ENCODE measurements at regions not wholly inside any gene's neighbourhood (a gene's known extent, or its start where the extent isn't known, plus 50 kb on each side); places are given as distances from the start of the nearest gene placed in this dataset.

DNA sequence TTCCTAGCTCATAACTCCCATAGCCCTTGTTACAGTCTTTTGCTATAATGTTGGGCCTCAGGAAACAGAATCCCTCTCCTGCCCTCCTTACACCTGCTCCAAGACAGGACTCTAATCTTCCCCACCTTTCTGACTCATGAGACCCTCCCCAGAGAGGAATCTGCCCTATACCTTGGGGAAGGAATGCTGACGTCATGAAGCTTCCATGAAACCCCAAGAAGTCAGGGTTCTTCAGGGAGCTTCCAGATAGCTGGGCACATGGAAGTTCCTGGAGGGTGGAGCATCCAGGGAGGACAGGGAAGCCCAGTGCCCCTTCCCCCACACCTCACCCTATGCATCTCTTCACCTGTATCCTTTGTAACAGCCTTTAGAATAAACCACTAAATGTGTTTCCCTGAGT is 285.7 kb downstream of the SOX9 start:
- no peaks in the 10 kb centered on the region for H3K36me3 ChIP-seq
- H3K27ac ChIP-seq: no peak overlapping the region

GRCh38 chr17:72407336-72407909 is 286.6 kb downstream of the SOX9 start:
- intact Hi-C loops (cut with DNase I): no loop called here
- H3K4me1 ChIP-seq: peaks cover 0 to 12% (median 7%) of the 10 kb centered on the region in 12 donors
- 10 to 29% (median 16%) methylated on average over 5 of the region's 5 CpGs for WGBS, 4 donors
- no peak overlapping the region for H3K27ac ChIP-seq
- TF ChIP-seq POLR2A (IDR thresholded peaks at IDR 0.05) (no peak), CTCF (IDR thresholded peaks at IDR 0.05) (no peak)
- H3K4me3 ChIP-seq: no peak overlapping the region
- DNase-seq (peak in 4 of 5 donors; percentile 33 to 67 (median 50)), ATAC-seq (peak; percentile 55 to 92 (median 77))
- H3K27me3 ChIP-seq: no peaks in the 10 kb centered on the region
- H3K36me3 ChIP-seq: no peaks in the 10 kb centered on the region
- H3K9me3 ChIP-seq: no peaks in the 10 kb centered on the region

More for the DNA sequence above, 285.7 kb downstream of the SOX9 start:
- intact Hi-C loops (cut with DNase I): no loop called here
- TF ChIP-seq CTCF (IDR thresholded peaks at IDR 0.05) (no peak), POLR2A (IDR thresholded peaks at IDR 0.05) (no peak)
- no peaks in the 10 kb centered on the region for H3K27me3 ChIP-seq
- H3K4me3 ChIP-seq: no peak overlapping the region
- ATAC-seq: no peak
- no peak for DNase-seq
- WGBS, 4 donors: 72 to 100% (median 86%) methylated on average over 1 of the region's 1 CpG
- H3K4me1 ChIP-seq: peaks cover 0 to 12% (median 7%) of the 10 kb centered on the region in 12 donors
- H3K9me3 ChIP-seq: no peaks in the 10 kb centered on the region

DNA sequence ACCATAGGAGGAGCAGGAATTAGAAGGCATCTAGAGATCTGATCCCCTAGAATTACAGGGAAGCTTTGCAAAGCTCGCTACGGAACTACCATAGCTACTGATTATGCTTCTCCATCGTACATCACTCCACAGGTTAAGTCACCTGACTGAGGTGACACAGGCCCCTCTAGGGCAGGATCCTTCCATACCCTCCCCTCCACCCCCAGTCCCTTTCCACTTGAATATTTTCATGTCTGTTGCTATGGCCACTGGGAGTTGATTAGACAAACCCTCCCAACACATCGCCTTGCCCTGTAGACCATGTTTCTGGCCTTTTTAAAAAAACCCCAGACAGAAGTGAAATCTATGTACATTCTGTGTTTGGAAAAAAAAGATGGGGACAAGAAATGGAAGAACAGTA is 287.1 kb downstream of the SOX9 start:
- Histone ChIP-seq H3K4me1 (peaks cover 0 to 12% (median 7%) of the 10 kb centered on the region in 12 donors), H3K9me3 (no peaks in the 10 kb centered on the region), H3K27me3 (peaks cover 0 to 3% (median 0%) of the 10 kb centered on the region in 9 donors), H3K27ac (no peak overlapping the region), H3K4me3 (no peak overlapping the region), H3K36me3 (no peaks in the 10 kb centered on the region)
- 86 to 89% (median 88%) methylated on average over 4 of the region's 4 CpGs for WGBS, 4 donors
- ATAC-seq (no peak), DNase-seq (no peak)
- TF ChIP-seq CTCF (IDR thresholded peaks at IDR 0.05): no peak
- intact Hi-C loops (cut with DNase I): no loop called here

DNA sequence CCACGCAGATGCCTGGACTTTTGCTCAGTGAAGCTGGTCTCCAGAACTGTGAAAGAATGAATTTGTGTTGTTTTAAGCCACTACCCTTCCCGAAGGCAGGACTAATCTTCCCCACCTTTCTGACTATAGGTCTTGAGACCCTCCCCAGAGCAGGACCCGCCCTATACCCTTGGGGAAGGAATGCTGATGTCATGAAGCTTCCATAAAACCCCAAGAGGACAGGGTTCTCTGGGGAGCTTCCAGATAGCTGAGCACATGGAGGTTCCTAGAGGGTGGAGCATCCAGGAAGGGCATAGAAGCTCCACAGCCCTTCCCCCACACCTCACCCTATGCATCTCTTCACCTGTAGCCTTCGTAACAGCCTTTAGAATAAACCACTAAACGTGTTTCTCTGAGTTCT is 287.8 kb downstream of the SOX9 start:
- DNase-seq: no peak
- 80 to 84% (median 82%) methylated on average over 5 of the region's 5 CpGs for WGBS, 4 donors
- no peaks in the 10 kb centered on the region for H3K9me3 ChIP-seq
- no peak for ATAC-seq
- no peak overlapping the region for H3K4me3 ChIP-seq
- no peaks in the 10 kb centered on the region for H3K36me3 ChIP-seq
- no peak for TF ChIP-seq CTCF (IDR thresholded peaks at IDR 0.05)
- TF ChIP-seq POLR2A (IDR thresholded peaks at IDR 0.05): no peak
- peaks cover 0 to 12% (median 7%) of the 10 kb centered on the region in 12 donors for H3K4me1 ChIP-seq
- H3K27ac ChIP-seq: no peak overlapping the region
- H3K27me3 ChIP-seq: peaks cover 0 to 4% (median 0%) of the 10 kb centered on the region in 9 donors
- intact Hi-C loops (cut with DNase I): no loop called here

All from heart left ventricle (tissue), 16 donors.